CMK (cell line): ENCODE measurements at regions not wholly inside any gene's neighbourhood (a gene's known extent, or its start where the extent isn't known, plus 50 kb on each side); places are given as distances from the start of the nearest gene placed in this dataset.

Source experiments
- DNase-seq: peaks from one replicate; pipeline ENCODE4 v3.0.0-alpha.2; 2010; ENCODE audit warnings: low read depth

DNA sequence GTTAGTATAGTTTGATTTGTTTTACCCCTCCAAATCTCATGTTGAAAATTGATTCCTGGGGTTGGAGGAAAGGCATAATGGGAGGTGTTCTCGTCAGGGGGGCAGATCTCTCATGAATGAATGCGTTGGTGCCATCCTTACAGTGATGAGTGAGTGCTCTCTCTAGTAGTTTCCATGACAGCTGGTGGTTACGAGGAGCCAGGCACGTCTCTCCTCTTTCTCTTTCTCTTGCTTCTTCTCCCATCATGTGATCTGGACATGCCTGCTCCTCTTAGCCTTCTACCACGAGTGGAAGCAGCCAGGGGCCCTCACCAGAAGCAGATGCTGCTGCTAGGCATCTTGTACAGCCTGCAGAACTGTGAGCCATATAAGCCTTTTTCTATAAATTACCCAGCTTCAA, 454.1 kb downstream of the EFNA5 start:
- DNase-seq, result no peak

DNA sequence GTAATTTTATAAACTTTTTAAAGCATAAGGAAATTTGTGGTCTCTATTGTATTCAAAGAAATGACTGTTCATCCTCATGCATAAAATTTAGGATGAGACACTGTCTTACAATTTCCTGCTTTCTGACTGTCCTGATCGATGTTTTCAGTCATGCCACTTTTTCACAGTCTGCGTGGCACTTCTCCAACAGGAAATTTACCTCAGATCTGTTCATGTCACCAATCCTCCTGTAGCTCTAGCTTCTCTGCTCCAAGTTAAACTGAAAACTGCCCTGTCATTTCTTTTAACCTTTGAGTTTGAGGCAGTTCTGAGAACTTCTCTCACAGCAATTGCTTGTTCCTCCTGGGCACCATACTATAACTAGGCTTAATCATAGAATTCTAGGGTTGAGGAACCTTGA, 455.1 kb downstream of the EFNA5 start:
- DNase-seq, result no peak

DNA sequence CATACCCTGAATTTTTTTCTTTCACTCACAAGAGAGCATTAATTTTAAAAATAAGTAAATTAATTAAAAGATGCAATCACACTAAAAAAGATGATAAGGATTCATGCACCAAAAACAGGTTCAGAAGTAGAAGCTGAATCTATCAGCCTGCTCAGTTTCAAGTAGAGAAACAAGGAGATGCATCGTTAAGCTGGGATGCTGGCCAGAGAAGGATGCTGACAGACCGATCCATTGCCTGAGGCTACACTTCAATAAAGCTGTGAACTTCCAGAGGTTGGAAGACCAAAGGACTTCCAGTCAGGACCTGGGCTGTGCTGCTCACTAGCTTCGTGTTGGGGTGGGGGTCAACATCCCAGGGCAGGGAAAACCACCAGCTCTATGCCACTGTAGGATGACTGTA, 457.7 kb downstream of the EFNA5 start:
- DNase-seq, result no peak

DNA sequence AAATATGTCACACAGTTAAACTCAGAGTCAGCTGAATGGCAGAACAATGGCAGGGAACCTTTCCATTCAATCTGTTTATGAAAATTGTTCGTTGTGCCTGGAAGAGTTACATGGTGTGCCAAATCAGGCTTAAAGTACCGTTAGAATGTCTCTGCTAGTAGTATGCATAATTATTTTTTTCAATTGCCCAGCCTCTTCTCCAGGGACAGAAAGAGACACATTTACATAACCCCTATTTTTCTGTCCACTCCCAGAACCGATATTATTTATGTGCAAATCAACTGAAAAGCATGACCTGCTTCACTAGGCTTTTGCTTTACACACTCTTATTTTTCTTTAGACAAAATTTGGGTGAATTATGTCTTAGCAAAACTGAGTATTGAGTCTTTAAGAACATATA, 459.1 kb downstream of the EFNA5 start:
- no peak for DNase-seq

DNA sequence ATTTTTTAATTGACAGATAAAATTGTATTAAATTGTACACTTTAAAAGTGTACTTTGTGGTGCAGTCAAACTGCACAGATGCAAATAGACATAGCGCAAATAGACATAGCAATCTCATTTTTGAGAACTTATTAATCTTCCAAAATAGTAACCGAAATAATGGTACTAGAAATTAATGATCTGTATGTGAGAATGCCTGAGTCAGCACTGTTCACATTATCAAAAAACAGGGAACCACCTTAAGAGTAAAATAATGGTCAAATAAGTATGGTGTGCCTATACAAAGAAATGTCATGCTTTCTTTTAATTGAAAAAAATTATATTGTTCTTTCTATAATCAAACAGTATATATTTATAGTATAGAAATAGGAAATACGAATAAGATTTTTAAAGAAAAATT, 461.9 kb downstream of the EFNA5 start:
- DNase-seq, result no peak

DNA sequence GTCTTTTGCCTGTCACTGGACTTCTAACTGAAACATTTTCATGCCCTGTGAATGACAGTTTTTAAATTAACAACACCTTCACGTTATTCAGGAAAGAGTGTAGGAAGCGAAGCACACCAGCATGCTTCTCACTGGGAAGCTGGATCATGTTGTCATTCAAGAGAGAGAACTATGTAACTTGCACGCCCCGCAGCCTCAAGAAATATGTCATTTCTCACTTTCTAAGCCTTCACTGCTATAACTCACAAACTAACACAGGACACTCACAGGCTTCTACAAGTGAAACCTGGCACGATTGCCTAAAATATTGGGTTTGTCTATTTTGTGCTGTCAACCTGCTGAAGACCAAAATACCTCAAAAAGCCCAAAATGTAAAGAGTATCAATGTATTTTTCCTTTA, 466.3 kb downstream of the EFNA5 start:
- no peak for DNase-seq

DNA sequence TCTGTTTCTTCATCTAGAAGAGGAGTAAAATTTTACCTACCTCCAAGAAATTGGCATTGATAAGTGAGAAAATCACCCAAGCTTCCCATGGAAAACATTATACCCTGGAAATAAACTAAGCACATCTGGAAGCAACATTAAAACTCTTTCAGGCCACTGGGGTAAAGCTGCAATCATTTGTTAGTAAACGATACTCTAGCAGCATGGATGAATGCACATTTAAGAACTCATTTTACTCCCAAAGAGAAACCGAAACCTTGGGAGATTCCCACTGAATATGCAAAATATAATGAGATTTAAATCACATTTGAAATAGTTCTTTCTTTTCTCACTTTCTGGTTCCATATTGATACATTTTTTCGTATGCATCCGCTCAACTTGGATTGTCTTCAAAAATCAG, 467.5 kb downstream of the EFNA5 start:
- no peak for DNase-seq

DNA sequence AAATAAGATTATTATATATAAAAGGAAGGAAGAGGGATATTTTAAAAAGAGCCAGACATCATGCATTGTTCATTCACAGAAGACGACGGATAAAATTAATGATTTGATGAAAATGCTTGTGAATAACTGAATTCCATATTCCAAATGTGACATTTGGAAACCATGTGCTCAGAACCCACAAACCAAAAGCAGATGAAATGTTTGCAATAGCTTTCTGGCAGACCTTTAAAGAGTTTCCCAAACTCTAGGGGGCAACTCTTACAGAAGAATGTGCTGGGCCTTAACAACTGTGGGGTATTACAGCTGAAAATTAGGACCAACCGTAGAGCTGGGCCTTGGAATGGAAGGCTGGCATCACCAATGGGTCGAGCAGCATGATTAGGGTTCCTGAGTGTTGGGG, 471.0 kb downstream of the EFNA5 start:
- no peak for DNase-seq

DNA sequence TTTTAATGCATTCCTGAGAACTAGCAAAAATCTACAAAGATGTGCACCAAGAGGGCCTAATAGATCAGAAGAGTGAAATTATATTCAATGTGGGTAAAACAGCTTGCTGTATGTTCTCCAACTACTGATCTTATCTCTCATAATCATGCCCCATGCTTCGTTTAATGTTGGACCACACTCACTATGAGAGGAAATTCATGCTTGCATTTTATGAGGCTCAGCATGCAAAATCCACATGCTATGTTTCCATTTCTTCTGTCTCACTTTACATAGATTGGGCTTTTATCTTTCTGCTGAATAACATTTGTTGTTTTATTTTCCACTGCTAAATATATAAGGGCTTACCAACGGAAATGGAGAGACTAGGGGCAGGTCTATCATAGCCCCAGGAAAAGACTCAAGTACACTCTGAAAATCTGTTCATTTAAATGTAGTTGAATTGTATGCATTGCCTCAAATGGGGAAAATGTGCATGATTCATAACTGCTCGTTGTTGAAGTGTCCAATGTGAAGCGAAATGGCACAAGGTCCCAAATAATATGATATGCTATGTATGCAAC, 474.2 kb downstream of the EFNA5 start:
- DNase-seq, result no peak

DNA sequence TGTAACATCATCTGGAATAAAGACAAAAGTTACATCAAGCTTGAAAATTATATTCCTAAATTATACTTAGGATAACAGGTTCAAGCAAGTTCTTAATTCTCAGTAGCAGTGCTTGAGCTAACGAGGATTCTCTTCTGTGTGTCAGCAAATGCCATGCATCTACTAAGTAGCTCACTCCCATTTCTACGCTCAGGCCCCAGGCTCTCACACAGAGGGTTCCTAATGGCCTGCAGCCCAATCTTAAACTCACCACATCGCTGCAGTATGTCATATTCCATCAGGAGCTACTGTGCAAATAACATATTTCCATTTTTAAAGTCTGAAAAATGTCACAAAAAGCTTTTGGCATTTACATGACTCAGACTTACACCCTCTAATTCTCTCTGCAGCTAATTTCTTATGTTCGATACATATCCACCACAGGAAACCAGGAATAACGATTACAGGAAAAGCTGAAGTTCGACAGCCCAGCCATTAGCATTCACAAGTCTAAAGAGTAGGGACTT, 474.8 kb downstream of the EFNA5 start:
- no peak for DNase-seq

DNA sequence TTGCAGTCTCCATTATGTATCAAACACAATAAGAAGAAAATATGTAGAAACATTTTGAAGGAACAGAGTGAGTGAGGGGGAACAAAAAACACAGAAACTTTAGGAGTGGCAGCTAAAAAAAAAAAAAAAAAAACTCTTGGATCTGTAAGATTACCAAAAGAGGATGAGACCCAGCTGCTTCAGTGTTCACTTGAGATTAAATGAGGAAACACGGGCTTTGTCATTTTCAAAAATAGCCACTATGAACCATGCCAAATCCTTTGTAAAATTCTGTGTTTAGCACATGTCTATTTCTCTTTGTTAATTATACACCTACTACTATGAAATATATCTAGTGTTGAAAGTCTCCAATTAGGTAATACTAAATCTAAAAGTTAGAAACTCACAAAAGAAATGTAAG, 485.9 kb downstream of the EFNA5 start:
- DNase-seq, result no peak

DNA sequence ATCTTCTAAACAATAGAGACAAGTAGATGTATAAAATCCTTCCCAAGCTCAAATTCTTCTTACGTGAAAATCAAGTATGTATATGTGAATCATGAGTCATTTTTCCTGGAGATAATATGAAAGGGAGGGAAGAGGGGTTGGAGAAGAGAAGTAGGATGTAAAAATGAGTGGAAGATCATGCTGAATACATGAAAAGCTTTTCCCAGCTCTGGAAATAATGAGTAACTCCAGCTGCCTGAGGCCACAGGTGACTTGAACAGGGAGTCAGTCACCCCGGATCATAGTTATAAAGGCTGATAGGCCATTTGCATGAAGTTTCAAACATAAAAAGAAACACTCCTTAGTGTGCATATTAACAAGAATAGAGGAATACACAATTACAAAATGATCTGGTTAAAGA, 486.7 kb downstream of the EFNA5 start:
- DNase-seq, result no peak

DNA sequence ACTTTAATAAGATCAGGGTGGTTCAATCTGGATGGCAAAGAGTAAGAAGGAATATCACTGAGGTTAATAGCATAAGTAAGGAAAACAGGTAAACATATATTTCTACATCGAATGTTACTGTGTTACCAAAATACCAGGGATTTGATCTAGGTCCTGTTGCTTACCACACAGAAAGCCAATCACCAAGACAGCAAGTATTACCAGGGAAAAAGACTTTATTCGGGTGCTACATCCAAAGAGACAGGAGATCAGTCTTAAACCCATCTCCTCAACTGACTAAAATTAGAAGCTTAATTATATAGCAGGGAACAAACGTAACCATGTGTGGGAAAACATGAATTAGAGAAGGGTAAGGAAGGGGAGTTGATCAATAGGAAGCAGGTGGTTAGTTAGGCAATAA, 500.1 kb downstream of the EFNA5 start:
- DNase-seq, result no peak

DNA sequence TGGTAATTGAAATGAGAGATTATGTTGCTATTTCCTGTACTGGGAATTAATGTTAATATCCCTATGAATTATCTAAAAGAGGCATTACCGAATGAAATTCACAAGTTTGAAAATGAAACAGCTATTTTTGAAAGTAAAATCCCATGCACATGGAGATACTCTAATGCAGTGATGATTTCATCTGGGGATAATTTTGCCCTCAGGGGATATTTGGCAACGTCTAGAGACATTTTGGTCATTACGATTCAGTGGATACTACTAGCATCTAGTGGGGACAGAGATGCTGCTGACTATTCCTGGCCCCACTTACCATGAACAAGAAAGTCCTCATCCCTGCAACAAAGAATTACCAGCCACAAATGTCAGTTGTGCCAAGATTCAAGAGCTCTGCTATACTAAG, 500.9 kb downstream of the EFNA5 start:
- no peak for DNase-seq

DNA sequence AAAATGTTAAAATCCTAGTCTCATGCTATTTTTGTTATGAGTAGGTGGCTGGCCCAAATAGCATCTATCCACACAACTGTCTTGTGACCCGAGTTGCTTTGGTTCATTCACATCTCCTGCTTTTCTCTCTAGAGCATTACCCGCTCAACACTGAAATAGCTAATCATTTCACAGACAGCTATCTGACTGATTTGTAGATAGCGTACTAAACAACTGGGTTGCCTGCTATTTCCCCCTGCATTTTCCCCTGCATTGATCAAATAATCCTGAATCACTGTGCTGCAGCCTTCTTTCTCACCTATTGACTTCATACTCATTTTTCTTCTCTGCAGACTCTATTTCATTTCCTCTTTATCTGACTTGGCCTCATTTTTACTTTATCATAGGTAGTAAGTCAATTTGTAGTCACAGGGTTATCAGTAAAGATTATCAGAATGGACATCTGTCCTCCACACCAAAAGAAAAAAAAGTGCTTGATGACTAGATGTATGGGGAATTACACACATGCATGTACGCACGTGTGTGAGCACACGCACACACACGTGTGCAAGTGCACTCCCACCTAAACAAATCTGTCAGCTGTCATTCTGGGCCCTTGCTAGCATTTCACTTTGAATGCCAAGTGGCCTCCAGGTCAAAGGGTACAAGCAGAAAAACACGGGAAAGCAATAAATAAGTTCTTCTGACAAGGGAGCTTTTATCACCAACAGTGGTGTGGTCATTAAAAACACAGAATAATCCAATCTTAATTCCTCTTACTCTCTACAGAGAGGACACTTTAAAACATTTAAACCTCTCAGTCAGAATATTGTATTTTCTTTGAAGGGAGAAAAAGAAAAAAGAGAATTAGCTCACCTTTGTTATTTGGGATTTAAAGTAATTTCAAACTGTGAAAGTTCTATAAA, 501.6 kb downstream of the EFNA5 start:
- DNase-seq, result no peak

DNA sequence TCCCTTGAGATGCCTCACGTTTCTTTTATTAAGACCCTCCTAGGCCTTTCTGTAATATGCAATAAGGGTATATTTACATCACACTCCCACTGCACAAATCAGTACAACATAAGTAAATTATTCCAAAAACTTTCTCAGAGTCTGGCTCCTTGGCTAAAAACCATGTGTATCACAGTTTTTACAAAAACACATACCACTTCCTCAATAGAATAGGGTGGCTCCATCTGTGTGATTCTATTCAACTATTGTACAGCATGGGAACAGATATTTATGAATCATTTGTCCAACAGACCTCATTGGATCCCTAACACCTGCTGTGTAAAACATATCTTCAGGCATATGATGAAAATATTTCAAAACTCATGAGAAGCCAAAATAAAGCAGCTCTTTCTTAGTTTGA, 502.7 kb downstream of the EFNA5 start:
- no peak for DNase-seq

DNA sequence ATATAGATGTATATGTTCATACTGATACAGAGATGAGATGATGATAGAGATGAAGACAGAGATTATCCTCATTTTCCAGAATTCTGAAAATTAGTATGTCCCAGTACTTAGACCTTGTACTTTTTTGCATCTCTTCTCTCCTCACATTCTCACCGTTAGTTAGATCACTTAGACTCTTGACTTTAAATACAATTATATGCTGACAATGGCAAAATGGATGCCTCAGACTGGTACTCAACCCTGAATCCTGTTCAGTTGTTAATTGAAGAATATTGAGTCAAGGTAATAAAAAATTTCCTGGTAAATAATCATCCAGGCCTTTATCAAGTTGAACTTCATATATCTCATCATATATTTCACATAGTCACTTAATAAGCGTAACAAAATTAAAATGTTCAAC, 505.4 kb downstream of the EFNA5 start:
- no peak for DNase-seq

DNA sequence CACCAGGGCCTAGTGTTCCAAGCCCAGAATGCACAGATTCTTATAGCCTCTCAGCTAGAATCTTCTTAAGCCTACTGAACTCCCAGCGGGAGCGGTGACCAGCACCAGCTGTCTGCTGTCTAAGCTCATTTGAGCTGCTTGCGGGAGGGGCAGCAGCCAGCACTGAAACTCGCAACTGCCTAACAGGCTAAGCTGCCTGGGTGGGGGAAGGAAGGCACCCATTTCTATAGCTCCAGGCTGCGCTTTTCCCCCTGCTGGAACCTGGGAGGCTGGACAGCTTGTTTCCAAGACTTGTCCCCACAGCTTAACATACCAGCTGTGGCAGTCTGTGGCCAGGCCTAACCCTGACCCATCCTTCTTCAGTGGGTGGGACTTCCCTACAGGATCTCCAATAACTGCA, 512.9 kb downstream of the EFNA5 start:
- DNase-seq, result no peak

DNA sequence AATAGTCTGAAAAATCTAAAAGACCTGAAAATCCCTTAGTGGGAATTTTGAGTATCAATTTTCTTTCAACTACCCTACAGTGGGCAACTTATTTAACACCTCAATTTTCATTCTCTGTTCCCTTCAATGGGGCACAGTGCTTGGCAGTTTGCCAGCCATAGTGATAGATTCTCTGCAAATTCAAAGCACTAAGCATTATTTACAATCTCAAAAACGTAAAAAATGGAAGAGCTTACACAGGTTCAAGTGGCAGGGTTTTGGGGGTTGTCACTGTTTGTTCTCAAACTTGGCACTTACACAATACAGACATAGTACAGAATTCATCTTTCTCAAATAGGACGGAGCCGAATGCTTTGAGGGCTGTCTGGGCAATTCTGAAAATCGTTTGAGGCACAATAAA, 515.0 kb downstream of the EFNA5 start:
- no peak for DNase-seq

DNA sequence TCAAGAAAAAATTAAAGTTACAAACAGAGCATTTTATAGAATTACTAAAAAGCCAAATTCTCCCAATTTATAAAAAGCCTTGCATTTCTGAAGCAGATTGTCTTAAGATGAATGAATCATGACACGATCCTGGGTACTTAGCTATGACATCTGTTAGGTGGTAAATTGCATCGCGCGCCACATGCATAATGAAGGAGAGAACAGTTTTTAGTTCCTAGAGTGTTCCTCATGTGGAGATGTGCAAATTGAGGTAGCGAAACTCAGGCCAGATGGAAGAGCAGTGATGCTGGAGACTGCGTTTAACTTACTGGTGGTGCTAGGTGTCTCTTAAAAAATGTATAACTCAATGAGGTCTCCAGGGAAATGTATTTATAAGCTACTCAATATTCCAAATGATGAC, 516.1 kb downstream of the EFNA5 start:
- no peak for DNase-seq

DNA sequence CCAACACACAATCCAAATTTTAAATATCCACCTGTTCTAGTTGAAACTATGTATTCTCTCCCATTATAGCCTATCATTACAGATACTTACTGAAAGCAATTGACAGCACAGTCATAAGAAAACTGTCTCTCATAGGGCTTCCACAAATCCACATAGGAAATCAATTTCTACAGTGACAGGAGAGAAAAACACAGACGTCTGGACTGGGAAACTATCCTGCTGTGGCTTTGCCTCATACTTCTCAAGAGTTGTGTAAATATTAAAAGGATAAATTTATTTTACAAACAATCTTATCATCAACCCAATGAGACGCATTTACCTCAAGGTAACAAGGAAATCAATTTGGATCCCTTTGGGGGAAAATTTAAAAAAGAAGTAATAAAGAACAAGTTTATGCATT, 517.5 kb downstream of the EFNA5 start:
- DNase-seq, result no peak

DNA sequence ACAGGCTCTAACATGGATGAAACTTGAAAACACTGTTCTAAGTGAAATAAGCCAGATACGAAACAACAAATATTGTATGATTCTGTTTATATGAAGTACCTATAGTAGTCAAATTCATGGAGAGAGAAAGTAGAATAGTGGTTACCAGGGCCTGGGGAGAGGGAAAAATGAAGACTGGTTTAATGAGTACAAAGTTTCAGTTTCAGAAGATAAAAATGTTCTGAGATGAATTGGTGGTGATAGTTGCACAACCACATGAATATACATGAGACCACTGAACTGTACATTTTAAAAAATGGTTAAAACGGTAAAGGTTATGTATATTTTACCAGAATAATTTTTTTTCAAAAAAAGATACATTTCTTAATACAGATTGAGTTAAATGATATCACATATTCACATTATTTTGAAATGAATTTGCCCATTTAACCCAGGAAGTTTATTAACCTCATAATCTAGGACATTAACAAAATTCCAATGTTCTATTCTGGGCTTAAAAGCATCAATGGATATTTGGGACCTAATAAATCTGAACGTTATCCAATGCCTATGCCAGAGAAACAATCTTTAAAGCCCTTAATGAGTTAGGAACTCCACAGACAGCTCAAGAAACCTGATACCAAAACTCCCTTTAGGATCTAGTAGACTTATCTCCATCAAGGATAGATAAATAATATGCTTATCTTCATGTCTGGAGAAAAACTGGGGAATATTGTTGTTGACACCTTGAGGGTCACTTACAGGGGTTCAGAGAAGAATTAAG, 521.3 kb downstream of the EFNA5 start:
- DNase-seq, result no peak

DNA sequence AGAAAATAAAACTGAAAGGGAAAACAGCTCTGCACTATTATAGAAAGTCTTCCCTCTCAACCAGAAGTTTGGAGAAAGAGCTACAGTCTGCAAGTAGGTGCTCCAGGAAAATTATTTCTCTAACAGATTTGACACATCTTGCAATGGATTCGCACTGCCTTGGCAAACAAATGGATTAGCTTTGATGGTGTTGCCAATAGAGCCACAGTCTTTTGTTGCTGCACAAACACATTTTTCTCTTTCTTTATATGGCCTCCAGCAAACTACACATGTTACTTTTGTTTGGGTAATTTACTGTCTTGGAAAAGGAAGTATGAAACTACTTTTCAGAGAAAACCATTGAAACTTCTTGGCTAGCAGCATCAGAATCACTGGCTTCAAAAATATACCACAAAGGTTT, 523.1 kb downstream of the EFNA5 start:
- DNase-seq, result no peak
